HEK293T (cell line): ENCODE measurements at regions not wholly inside any gene's neighbourhood (a gene's known extent, or its start where the extent isn't known, plus 50 kb on each side); places are given as distances from the start of the nearest gene placed in this dataset.

ENCODE experiments used
- ARNT ChIP-seq: fragments of 450-650 bp; IDR thresholded peaks from 2 replicates; pipeline ENCODE4 v1.6.1; 2017; ENCODE audit warnings: mild to moderate bottlenecking
- CTBP1 ChIP-seq: fragments of 450-650 bp; IDR thresholded peaks from 2 replicates; pipeline ENCODE4 v1.6.1; 2016; ENCODE audit warnings: borderline replicate concordance
- FOXA1 ChIP-seq: fragments of 450-650 bp; IDR thresholded peaks from 2 replicates; pipeline ENCODE4 v1.6.1; 2016; ENCODE audit warnings: mild to moderate bottlenecking
- LEF1 ChIP-seq: fragments of 450-650 bp; IDR thresholded peaks from 2 replicates; pipeline ENCODE4 v1.6.1; 2017; ENCODE audit warnings: mild to moderate bottlenecking, borderline replicate concordance
- TARDBP ChIP-seq: fragments of 450-650 bp; IDR thresholded peaks from 2 replicates; pipeline ENCODE4 v1.6.1; 2016

GRCh38 chr13:91240341-91240740, 107.1 kb upstream of the MIR17HG start:
- no peak for TF ChIP-seq TARDBP
- no peak for TF ChIP-seq ARNT
- TF ChIP-seq FOXA1: no peak
- no peak for TF ChIP-seq LEF1
- no peak for TF ChIP-seq CTBP1
